Heart right ventricle (tissue), 16 donors: ENCODE measurements at regions not wholly inside any gene's neighbourhood (a gene's known extent, or its start where the extent isn't known, plus 50 kb on each side); places are given as distances from the start of the nearest gene placed in this dataset.

ENCODE experiments used
- ATAC-seq, 8 donors: fragments of 200-7000 bp; cut with Tn5 transposase; one replicate each; pipeline ENCODE4 v1.9.1; 2020; ENCODE audit warnings: mild to moderate bottlenecking in 8 of 8, moderate library complexity in 8 of 8, moderate number of reproducible peaks in 1 of 8
- DNase-seq, 2 donors: peaks; one replicate each; pipeline ENCODE4 v3.0.0-alpha.2; 2020
- H3K27ac ChIP-seq, 10 donors: fragments of 200-600 bp; sonication (generic) in 2 of 10; one replicate each; pipeline versions ENCODE4 v1.5.0 to v1.8.0; 2020 to 2022; ENCODE audit warnings: mild to moderate bottlenecking in 3 of 10
- H3K27me3 ChIP-seq, 7 donors: fragments of 200-600 bp; one replicate each; pipeline ENCODE4 v1.8.0; 2021 to 2022; ENCODE audit warnings: mild to moderate bottlenecking in 2 of 7
- H3K36me3 ChIP-seq, 9 donors: fragments of 200-600 bp; sonication (generic) in 1 of 9; one replicate each; pipeline versions ENCODE4 v1.5.0 to v1.8.0; 2020 to 2022; ENCODE audit warnings: mild to moderate bottlenecking in 2 of 9
- H3K4me1 ChIP-seq, 9 donors: fragments of 200-600 bp; sonication (generic) in 1 of 9; one replicate each; pipeline versions ENCODE4 v1.5.0 to v1.8.0; 2020 to 2022; ENCODE audit warnings: mild to moderate bottlenecking in 4 of 9
- H3K4me3 ChIP-seq, 10 donors: fragments of 200-600 bp; sonication (generic) in 2 of 10; one replicate each; pipeline versions ENCODE4 v1.5.0 to v1.8.0; 2020 to 2022; ENCODE audit warnings: mild to moderate bottlenecking in 7 of 10, moderate library complexity in 2 of 10
- H3K9me3 ChIP-seq, 11 donors: fragments of 200-600 bp in 10 of 11; sonication (generic) in 2 of 11; one replicate each; pipeline versions ENCODE4 v1.5.0 to v1.8.0; 2013 to 2022; ENCODE audit warnings: mild to moderate bottlenecking in 2 of 11, control low read depth in 1 of 11, moderate library complexity in 1 of 11
- WGBS, 2 donors: extraction: QIAGEN DNeasy Blood & Tissue Kit; methylation state at CpG; one replicate each; pipeline ENCODE4 v1.1.7; 2013; ENCODE audit warnings: inconsistent platforms in 1 of 2; 5-methylcytosine and 5-hydroxymethylcytosine counted together
- intact Hi-C, 10 donors: fragments of 100-400 bp; cut with DNase I; formaldehyde crosslinking; loops; one replicate each; pipeline versions ENCODE4 v1.11.1 to v1.14.2; 2022
- TF ChIP-seq, protein P1 (sequence below), 9 donors: fragments of 200-600 bp; sonication (generic) in 2 of 9; IDR thresholded peaks; one replicate each; pipeline versions ENCODE4 v1.5.0 to v1.8.0; 2021 to 2022; ENCODE audit warnings: antibody characterized with exemption in 9 of 9, mild to moderate bottlenecking in 5 of 9, moderate library complexity in 1 of 9
- donor health status: Arrhythmogenic right ventricular cardiomyopathy.
- donor health status: ischemic (EF 13 %, LVEDD 7.1; RV severe dilation, severe dysfunction).
- donor health status: healthy with polysubstance abuse.
- donor health status: DM: no; HTN: yes; CAD: no.
- donor health status: DM: no; HTN: no; CAD: no.
- donor health status: ischemic (EF 25% LVEDD 6.9; RV normal size, moderate dysfunction).
- donor health status: ischemic (EF 25% LVEDD 5.7; RV mildly dilated, moderate dysfunction).
- donor health status: healthy.
- donor health status: DM: yes; HTN: yes; CAD: no.
- donor health status: Ischemic cardiomyopathy.
- donor health status: ischemic (EF 35%, LVEDD 5.7; RV mildly dilated, moderate dysfunction).
- donor health status: nonischemic (EF 11% LVEDD 7.7; RV severe dilation, severe dysfunction).
- donor health status: DM: yes; HTN: yes; CAD: no.
- donor health status: PGD.
- donor health status: ischemic (EF 29% LVEDD 5.4; RV normal size, mild dysfunction).
- donor health status: nonischemic (EF 23%, LVEDD 6.1; RV moderate dilation, normal function).

DNA sequence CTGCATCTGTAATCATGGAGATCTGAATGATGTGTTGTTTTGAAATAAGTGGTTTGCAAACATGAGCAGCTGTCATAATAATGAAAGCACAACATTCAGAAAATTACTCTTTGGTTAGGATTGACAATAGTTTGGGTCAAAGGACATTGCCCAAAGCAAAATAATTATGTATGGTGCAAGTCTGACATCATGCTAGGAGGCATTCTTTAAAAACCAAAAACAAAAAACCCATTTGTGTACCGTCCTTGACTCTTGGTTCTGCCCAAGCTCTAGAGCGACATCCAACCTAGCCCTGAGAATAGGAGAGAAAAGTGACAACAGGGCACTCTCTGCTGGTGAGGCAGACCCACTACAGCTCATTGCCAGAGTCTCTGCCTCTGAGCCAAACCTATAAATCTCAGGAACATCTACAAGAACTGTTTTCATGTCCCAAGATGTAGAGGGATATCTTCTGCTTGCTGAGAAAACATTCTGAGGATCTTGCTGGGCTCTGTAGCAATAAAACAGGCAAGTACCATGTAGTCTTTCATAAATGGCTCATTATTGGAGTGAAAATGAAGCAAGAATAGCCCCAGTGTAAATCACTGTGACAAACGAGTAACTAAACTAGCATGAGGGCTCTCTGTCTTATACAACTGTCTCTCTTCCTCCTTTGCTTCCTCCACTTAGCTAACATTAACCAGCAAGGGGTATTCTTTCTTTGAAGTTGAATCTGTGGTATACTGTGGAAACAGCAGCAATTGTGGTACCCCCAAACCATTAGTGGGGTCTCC is 266.8 kb upstream of the CXCR4 start:
- TF ChIP-seq, protein P1, sequence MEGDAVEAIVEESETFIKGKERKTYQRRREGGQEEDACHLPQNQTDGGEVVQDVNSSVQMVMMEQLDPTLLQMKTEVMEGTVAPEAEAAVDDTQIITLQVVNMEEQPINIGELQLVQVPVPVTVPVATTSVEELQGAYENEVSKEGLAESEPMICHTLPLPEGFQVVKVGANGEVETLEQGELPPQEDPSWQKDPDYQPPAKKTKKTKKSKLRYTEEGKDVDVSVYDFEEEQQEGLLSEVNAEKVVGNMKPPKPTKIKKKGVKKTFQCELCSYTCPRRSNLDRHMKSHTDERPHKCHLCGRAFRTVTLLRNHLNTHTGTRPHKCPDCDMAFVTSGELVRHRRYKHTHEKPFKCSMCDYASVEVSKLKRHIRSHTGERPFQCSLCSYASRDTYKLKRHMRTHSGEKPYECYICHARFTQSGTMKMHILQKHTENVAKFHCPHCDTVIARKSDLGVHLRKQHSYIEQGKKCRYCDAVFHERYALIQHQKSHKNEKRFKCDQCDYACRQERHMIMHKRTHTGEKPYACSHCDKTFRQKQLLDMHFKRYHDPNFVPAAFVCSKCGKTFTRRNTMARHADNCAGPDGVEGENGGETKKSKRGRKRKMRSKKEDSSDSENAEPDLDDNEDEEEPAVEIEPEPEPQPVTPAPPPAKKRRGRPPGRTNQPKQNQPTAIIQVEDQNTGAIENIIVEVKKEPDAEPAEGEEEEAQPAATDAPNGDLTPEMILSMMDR (IDR thresholded peaks at IDR 0.05) = peak; percentile 21 to 72 (median 58)
- intact Hi-C loops = loop anchor here in 1 of 10 donors (5.0 kb wide), 1 partner anchor 472 kb away; no protein-coding TSS in a partner anchor
- Histone ChIP-seq H3K9me3 (no peaks in the 10 kb centered on the region), H3K4me3 (no peak overlapping the region), H3K36me3 (no peaks in the 10 kb centered on the region), H3K27me3 (peaks cover 0 to 4% (median 0%) of the 10 kb centered on the region in 7 donors), H3K27ac (no peak overlapping the region), H3K4me1 (peaks cover 0 to 22% (median 0%) of the 10 kb centered on the region in 9 donors)
- WGBS, 2 donors = 30 to 47% methylated on average over 3 of the region's 3 CpGs
- no peak for DNase-seq
- peak in 7 of 8 donors; percentile 57 to 81 (median 78) for ATAC-seq

DNA sequence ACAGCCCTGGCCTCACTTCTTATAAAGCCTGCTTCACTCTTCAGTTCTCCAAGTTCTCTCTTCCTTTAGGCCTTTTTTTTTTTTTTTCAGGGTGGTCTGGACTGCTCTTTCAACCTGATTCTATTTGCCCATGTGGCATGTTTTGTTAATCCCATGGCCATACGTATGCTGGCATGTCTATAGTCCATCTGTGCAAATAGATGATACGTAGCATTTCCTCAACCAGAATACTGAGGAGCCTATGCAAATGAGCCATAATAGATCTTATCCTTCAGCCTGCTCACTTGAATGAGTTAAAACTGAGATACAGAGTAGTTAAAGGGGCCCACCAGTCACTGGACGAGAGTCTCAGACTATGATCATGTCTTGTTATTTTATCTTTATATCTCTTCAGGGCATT is 265.2 kb upstream of the CXCR4 start:
- peaks cover 0 to 4% (median 0%) of the 10 kb centered on the region in 7 donors for H3K27me3 ChIP-seq
- H3K27ac ChIP-seq = peak overlapping the region in 1 of 10 donors; percentile 80
- no peaks in the 10 kb centered on the region for H3K36me3 ChIP-seq
- 90% methylated on average over 3 of the region's 3 CpGs for WGBS, 2 donors
- DNase-seq (no peak), ATAC-seq (no peak)
- TF ChIP-seq, protein P1 (IDR thresholded peaks at IDR 0.05) = no peak
- intact Hi-C loops = loop anchor here in 1 of 10 donors (5.0 kb wide), 1 partner anchor 471 kb away; no protein-coding TSS in a partner anchor
- H3K4me1 ChIP-seq = peaks cover 0 to 31% (median 0%) of the 10 kb centered on the region in 9 donors
- H3K4me3 ChIP-seq = no peak overlapping the region
- no peaks in the 10 kb centered on the region for H3K9me3 ChIP-seq

DNA sequence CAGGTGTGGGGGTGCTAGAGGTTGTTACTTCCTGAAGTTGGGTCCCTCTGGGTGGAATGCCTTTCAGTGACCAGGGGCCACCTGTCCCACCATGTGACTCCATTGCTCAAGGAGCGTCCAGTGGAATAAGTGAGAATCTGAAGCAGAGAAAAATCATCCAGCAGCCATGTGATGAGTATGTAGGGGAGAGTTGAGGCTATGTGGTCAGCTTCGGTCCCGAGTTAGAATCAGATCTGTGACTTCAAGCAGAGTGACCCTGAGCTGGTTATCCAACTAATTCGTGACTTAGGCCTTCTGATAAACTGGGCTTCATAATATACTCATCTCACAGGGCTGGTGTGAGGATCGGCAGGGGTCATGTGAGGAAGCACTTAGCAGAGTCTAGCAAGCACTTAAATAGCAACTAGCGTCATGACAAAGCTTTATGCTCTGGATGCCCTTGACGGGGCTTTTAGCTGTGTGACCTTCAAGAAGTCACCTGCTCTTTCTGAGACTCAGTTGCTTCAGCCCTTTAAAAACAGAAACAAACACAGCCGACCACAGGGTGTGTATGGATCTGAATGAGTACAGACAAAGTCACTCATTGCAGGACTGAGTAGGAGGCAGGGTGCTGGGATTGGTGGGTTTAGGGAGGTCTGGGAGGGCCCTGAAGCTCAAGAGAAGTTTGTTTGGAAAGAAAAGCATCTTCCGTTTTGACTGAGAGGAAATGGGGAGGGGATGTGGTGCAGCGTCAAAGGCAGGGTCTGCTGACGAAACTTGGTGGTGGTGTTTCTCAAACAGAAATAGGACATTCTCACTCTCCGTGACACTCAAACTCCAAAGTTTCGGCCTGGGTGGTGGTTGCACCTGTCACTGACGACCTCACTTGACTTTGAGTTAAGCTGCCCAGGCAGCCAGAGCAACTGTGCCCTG is 264.0 kb upstream of the CXCR4 start:
- DNase-seq (no peak), ATAC-seq (peak in 4 of 8 donors; percentile 9 to 38 (median 20))
- WGBS, 2 donors = 60 to 61% methylated on average over 14 of the region's 14 CpGs
- intact Hi-C loops = loop anchor here in 2 of 10 donors (1.0 to 5.0 kb wide), 2 partner anchors 467 to 470 kb away; no protein-coding TSS in a partner anchor
- Histone ChIP-seq H3K27ac (peak overlapping the region in 1 of 10 donors; percentile 80), H3K4me3 (no peak overlapping the region), H3K27me3 (peaks cover 0 to 4% (median 0%) of the 10 kb centered on the region in 7 donors), H3K4me1 (peaks cover 0 to 39% (median 4%) of the 10 kb centered on the region in 9 donors), H3K36me3 (no peaks in the 10 kb centered on the region), H3K9me3 (no peaks in the 10 kb centered on the region)
- TF ChIP-seq, protein P1 (IDR thresholded peaks at IDR 0.05) = no peak

DNA sequence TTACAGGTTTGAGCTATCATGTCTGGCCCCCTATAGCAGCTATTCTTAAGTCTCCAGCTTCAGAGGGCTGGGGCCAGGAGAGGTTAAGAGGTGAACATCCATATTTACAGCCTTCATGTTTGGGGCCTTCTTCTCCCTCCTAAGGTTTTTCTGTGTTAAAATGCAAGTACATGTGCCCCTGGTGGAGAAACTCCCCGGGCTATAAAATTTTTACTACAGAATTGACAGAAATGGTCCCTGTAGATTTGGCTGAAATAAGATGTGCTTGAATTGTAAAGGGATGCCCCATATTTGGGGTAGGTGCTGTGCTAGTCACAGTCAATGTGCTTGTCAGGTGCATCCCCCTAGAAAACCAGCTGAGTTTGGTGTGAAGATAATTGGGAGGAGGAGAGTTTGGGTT is 263.3 kb upstream of the CXCR4 start:
- H3K27ac ChIP-seq = peak overlapping the region in 1 of 10 donors; percentile 80
- peaks cover 0 to 4% (median 0%) of the 10 kb centered on the region in 7 donors for H3K27me3 ChIP-seq
- no peak overlapping the region for H3K4me3 ChIP-seq
- TF ChIP-seq, protein P1 (IDR thresholded peaks at IDR 0.05) = no peak
- H3K9me3 ChIP-seq = no peaks in the 10 kb centered on the region
- DNase-seq = no peak
- intact Hi-C loops = loop anchor here in 1 of 10 donors (5.0 kb wide), 1 partner anchor 469 kb away; no protein-coding TSS in a partner anchor
- no peak for ATAC-seq
- H3K36me3 ChIP-seq = no peaks in the 10 kb centered on the region
- H3K4me1 ChIP-seq = peaks cover 0 to 46% (median 5%) of the 10 kb centered on the region in 9 donors
- WGBS, 2 donors = 87 to 89% methylated on average over 1 of the region's 1 CpG
